Transverse colon (tissue), 4 donors: ENCODE measurements at regions not wholly inside any gene's neighbourhood (a gene's known extent, or its start where the extent isn't known, plus 50 kb on each side); places are given as distances from the start of the nearest gene placed in this dataset.

Experiments
- DNase-seq: peaks from one replicate; pipeline ENCODE4 v3.0.0-alpha.2; 2019
- H3K27ac ChIP-seq, 4 donors: fragments of 200-600 bp; sonication (generic); 2 replicates each; pipeline ENCODE4 v1.5.1; 2016 to 2018; ENCODE audit warnings: inconsistent platforms in 4 of 4
- H3K27me3 ChIP-seq: fragments of 200-600 bp; sonication (generic); 2 replicates; pipeline ENCODE4 v1.5.1; 2017; ENCODE audit warnings: inconsistent platforms
- H3K36me3 ChIP-seq, 4 donors: fragments of 200-600 bp; sonication (generic); 2 replicates each; pipeline ENCODE4 v1.5.1; 2017 to 2019; ENCODE audit warnings: inconsistent platforms in 4 of 4
- H3K4me1 ChIP-seq, 4 donors: fragments of 200-600 bp; sonication (generic); 2 replicates each; pipeline ENCODE4 v1.5.1; 2017 to 2020; ENCODE audit warnings: inconsistent platforms in 4 of 4
- H3K4me3 ChIP-seq, 4 donors: fragments of 200-600 bp; sonication (generic); 1 replicate in 1 of 4; 2 replicates in 3 of 4; pipeline versions ENCODE4 v1.5.1 to v1.6.1; 2017 to 2019; ENCODE audit warnings: inconsistent platforms in 4 of 4
- H3K9me3 ChIP-seq, 2 donors: fragments of 200-600 bp; sonication (generic); 2 replicates each; pipeline ENCODE4 v1.5.1; 2017 to 2019; ENCODE audit warnings: inconsistent platforms in 2 of 2
- CTCF ChIP-seq, 5 experiments: fragments of 200-600 bp in 3 of 5; fragments of 450-650 bp in 2 of 5; sonication (generic) in 3 of 5; IDR thresholded peaks; 1 replicate in 2 of 5; 2 replicates in 3 of 5; pipeline ENCODE4 v1.5.1; 2016 to 2017; ENCODE audit warnings: antibody characterized with exemption in 5 of 5, inconsistent platforms in 3 of 5, mild to moderate bottlenecking in 2 of 5, moderate library complexity in 1 of 5
- EP300 ChIP-seq: sonication (generic); formaldehyde crosslinking; IDR thresholded peaks from one replicate; pipeline ENCODE4 v1.6.1; 2017; ENCODE audit warnings: antibody characterized with exemption, low read depth
- POLR2A ChIP-seq: fragments of 450-650 bp; IDR thresholded peaks from one replicate; pipeline ENCODE4 v1.6.1; 2016; ENCODE audit warnings: antibody characterized with exemption, mild to moderate bottlenecking, moderate library complexity
- POLR2AphosphoS5 ChIP-seq, 3 donors: sonication (generic); formaldehyde crosslinking; IDR thresholded peaks; one replicate each; pipeline ENCODE4 v1.6.1; 2016; ENCODE audit warnings: antibody characterized with exemption in 3 of 3
- WGBS, 2 donors: methylation state at CpG; one replicate each; pipeline ENCODE4 v1.1.5; 2018; ENCODE audit warnings: low coverage in 1 of 2; 5-methylcytosine and 5-hydroxymethylcytosine counted together
- in situ Hi-C, 4 donors: fragments of 200-750 bp; cut with MboI; loops; one replicate each; pipeline versions ENCODE4 v1.15.0 to v1.15.1; 2017; ENCODE audit warnings: low sequenced_read_pairs in 3 of 4, low pct_ligation_motif_present in 1 of 4, low pct_unique_long_range_greater_than_20kb in 1 of 4
- intact Hi-C: fragments of 100-400 bp; cut with DNase I; formaldehyde crosslinking; loops from one replicate; pipeline ENCODE4 v1.15.1; 2023; ENCODE audit warnings: low total_unique reads

GRCh38 chr13:112251930-112252585 is 124.1 kb upstream of the SPACA7 start:
- no peaks in the 10 kb centered on the region for H3K36me3 ChIP-seq
- no peak overlapping the region for H3K27ac ChIP-seq
- intact Hi-C loops (no loop called here), in situ Hi-C loops (no loop called here)
- WGBS, 2 donors, result 62 to 81% methylated on average over 2 to 27 of the region's 27 CpGs
- no peak for DNase-seq
- H3K4me1 ChIP-seq, result no peaks in the 10 kb centered on the region
- TF ChIP-seq EP300 (no peak), POLR2AphosphoS5 (IDR thresholded peaks at IDR 0.05) (no peak)
- no peaks in the 10 kb centered on the region for H3K9me3 ChIP-seq
- no peaks in the 10 kb centered on the region for H3K27me3 ChIP-seq
- H3K4me3 ChIP-seq, result no peak overlapping the region

- TF ChIP-seq CTCF (IDR thresholded peaks at IDR 0.05) (no peak), EP300 (no peak), POLR2A (no peak), POLR2AphosphoS5 (IDR thresholded peaks at IDR 0.05) (no peak)
- Histone ChIP-seq H3K4me1 (no peaks in the 10 kb centered on the region), H3K4me3 (no peak overlapping the region), H3K27ac (no peak overlapping the region), H3K36me3 (no peaks in the 10 kb centered on the region), H3K27me3 (peaks cover 4% of the 10 kb centered on the region), H3K9me3 (no peaks in the 10 kb centered on the region)
- in situ Hi-C loops, result no loop called here
- WGBS, 2 donors, result 87 to 88% methylated on average over 19 to 29 of the region's 29 CpGs
- intact Hi-C loops, result no loop called here
- no peak for DNase-seq
These were observed 123.2 kb upstream of the SPACA7 start for GRCh38 chr13:112252804-112253590.

GRCh38 chr13:112253631-112254030 is 122.5 kb upstream of the SPACA7 start:
- Histone ChIP-seq H3K9me3 (no peaks in the 10 kb centered on the region), H3K36me3 (no peaks in the 10 kb centered on the region), H3K4me1 (no peaks in the 10 kb centered on the region), H3K27me3 (peaks cover 4% of the 10 kb centered on the region), H3K27ac (no peak overlapping the region), H3K4me3 (no peak overlapping the region)
- intact Hi-C loops, result no loop called here
- in situ Hi-C loops, result no loop called here
- WGBS, 2 donors, result 85% methylated on average over 17 of the region's 17 CpGs; no CpG with 5 or more reads in 1 of the 2 donors
- TF ChIP-seq POLR2AphosphoS5 (IDR thresholded peaks at IDR 0.05) (no peak), EP300 (no peak), POLR2A (no peak), CTCF (IDR thresholded peaks at IDR 0.05) (no peak)
- DNase-seq, result no peak

- peaks cover 4% of the 10 kb centered on the region for H3K27me3 ChIP-seq
- 68 to 71% methylated on average over 12 to 25 of the region's 25 CpGs for WGBS, 2 donors
- H3K4me3 ChIP-seq, result no peak overlapping the region
- H3K36me3 ChIP-seq, result no peaks in the 10 kb centered on the region
- intact Hi-C loops (no loop called here), in situ Hi-C loops (no loop called here)
- no peaks in the 10 kb centered on the region for H3K4me1 ChIP-seq
- no peak overlapping the region for H3K27ac ChIP-seq
- no peak for DNase-seq
- no peak for TF ChIP-seq CTCF (IDR thresholded peaks at IDR 0.05)
- TF ChIP-seq POLR2AphosphoS5 (IDR thresholded peaks at IDR 0.05), result no peak
- TF ChIP-seq POLR2A, result no peak
- no peak for TF ChIP-seq EP300
- H3K9me3 ChIP-seq, result no peaks in the 10 kb centered on the region
These were observed 121.9 kb upstream of the SPACA7 start for GRCh38 chr13:112254061-112254818.
